Ovary (tissue), 7 donors: ENCODE measurements at regions not wholly inside any gene's neighbourhood (a gene's known extent, or its start where the extent isn't known, plus 50 kb on each side); places are given as distances from the start of the nearest gene placed in this dataset.

Experiments
- DNase-seq, 5 donors: peaks; one replicate each; pipeline ENCODE4 v3.0.0-alpha.2; 2019 to 2020
- H3K27ac ChIP-seq, 2 donors: fragments of 200-600 bp; one replicate each; pipeline versions ENCODE4 v1.5.1 to v1.8.0; 2019 to 2022
- H3K27me3 ChIP-seq: fragments of 200-600 bp; one replicate; pipeline ENCODE4 v1.8.0; 2022
- H3K36me3 ChIP-seq: fragments of 200-600 bp; sonication (generic); one replicate; pipeline ENCODE4 v1.5.1; 2019
- H3K4me1 ChIP-seq: one replicate; pipeline ENCODE4 v1.8.1; 2013; ENCODE audit warnings: mild to moderate bottlenecking, moderate library complexity; ENCODE audit not compliant: insufficient read depth
- H3K4me3 ChIP-seq: fragments of 200-600 bp; sonication (generic); one replicate; pipeline ENCODE4 v1.5.1; 2017
- H3K9me3 ChIP-seq, 2 donors: fragments of 200-600 bp in 1 of 2; sonication (generic) in 1 of 2; one replicate each; pipeline versions ENCODE4 v1.5.1 to v1.8.1; 2013 to 2019; ENCODE audit warnings: mild to moderate bottlenecking in 1 of 2, moderate library complexity in 1 of 2
- CTCF ChIP-seq, 3 donors: fragments of 450-650 bp in 2 of 3; fragments of 200-600 bp in 1 of 3; IDR thresholded peaks; one replicate each; pipeline versions ENCODE4 v1.5.1 to v1.8.0; 2016 to 2022; ENCODE audit warnings: antibody characterized with exemption in 3 of 3, mild to moderate bottlenecking in 1 of 3
- EP300 ChIP-seq: sonication (generic); formaldehyde crosslinking; IDR thresholded peaks from one replicate; pipeline ENCODE4 v1.6.1; 2017; ENCODE audit warnings: antibody characterized with exemption
- POLR2A ChIP-seq: fragments of 450-650 bp; IDR thresholded peaks from one replicate; pipeline ENCODE4 v1.6.1; 2017; ENCODE audit warnings: antibody characterized with exemption, mild to moderate bottlenecking, moderate library complexity
- WGBS, 3 donors: extraction: QIAGEN DNeasy Blood & Tissue Kit in 1 of 3; methylation state at CpG; one replicate each; pipeline versions ENCODE4 v1.1.5 to v1.1.7; 2013 to 2017; 5-methylcytosine and 5-hydroxymethylcytosine counted together
- intact Hi-C, 4 donors: fragments of 100-400 bp; cut with DNase I; formaldehyde crosslinking; loops; one replicate each; pipeline versions ENCODE4 v1.11.0 to v1.15.1; 2022 to 2023
- donor health status: DM: no; HTN: no; CAD: no; lungs with moderate emphysema.
- donor health status: DM: no; HTN: no; CAD: no.
- donor health status: Bipolar disorder and iron deficiency.
- donor health status: DM: no; HTN: no; CAD: no.
- donor health status: DM: yes; HTN: yes; CAD: no.

GRCh38 chr6:80440496-80441115, 334.1 kb downstream of the BCKDHB start:
- Histone ChIP-seq H3K9me3 (no peaks in the 10 kb centered on the region), H3K4me3 (no peak overlapping the region), H3K27me3 (no peaks in the 10 kb centered on the region), H3K36me3 (no peaks in the 10 kb centered on the region), H3K4me1 (no peaks in the 10 kb centered on the region), H3K27ac (no peak overlapping the region)
- TF ChIP-seq EP300 (no peak), POLR2A (no peak), CTCF (IDR thresholded peaks at IDR 0.05) (no peak)
- DNase-seq: no peak
- 72 to 79% (median 73%) methylated on average over 6 of the region's 6 CpGs for WGBS, 3 donors
- intact Hi-C loops: no loop called here

DNA sequence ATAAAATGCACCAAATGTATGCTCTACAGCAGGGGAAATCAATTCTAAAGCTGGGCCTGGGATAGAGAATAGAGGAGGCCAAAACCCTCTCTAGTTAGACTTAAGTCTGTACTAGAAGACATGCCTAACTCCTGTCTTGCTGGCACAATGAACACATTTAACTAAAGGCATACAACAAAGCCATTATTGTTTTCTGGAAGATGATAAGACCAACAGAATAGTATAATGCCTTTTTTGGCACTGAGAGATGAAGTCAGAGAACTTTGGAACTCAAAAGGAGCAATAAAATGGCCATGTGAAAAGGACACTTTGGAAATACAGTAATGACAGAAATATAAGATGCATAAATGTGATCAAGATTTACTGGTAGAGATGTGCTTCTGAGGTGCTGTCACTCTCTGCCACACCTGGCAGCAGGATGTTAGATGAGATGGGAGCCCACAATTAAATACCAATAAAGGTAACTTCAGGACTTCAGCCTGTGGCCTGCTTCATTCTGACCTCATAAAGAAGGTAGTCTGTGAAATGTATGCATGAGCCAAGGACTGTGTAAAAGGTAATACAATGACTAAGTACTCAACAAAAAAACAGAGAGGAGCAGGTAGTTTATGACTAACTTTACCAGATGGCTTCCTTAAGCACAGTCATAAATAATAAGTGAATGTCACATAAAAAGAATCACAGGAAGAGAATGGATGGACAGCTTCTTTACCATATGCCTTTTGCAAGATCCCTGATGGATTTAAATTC, 333.4 kb downstream of the BCKDHB start:
- intact Hi-C loops: no loop called here
- no peaks in the 10 kb centered on the region for H3K4me1 ChIP-seq
- no peak for DNase-seq
- H3K9me3 ChIP-seq: no peaks in the 10 kb centered on the region
- no peak for TF ChIP-seq EP300
- no peak for TF ChIP-seq CTCF (IDR thresholded peaks at IDR 0.05)
- no peak for TF ChIP-seq POLR2A
- no peaks in the 10 kb centered on the region for H3K36me3 ChIP-seq
- no peak overlapping the region for H3K4me3 ChIP-seq
- H3K27ac ChIP-seq: no peak overlapping the region
- H3K27me3 ChIP-seq: no peaks in the 10 kb centered on the region

DNA sequence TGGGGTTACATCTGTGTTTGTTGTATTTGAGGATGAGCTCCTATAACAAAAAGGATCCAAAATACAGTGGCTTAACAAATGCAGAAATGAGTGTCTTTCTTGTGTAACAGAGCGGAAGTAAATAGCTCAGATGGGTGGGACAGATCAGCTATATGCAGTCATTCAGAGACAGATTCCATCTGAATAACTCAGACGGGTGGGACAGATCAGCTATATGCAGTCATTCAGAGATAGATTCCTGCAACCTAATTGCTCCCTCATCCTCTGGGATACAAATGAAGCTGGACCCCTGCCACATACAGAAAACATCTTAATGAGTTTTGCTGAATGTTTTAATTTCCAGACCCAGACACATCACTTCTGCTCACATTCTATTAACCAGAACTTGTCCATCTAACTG, 332.3 kb downstream of the BCKDHB start:
- 78 to 89% (median 78%) methylated on average over 2 of the region's 2 CpGs for WGBS, 3 donors
- no peak for TF ChIP-seq CTCF (IDR thresholded peaks at IDR 0.05)
- TF ChIP-seq EP300: no peak
- no peak for TF ChIP-seq POLR2A
- Histone ChIP-seq H3K9me3 (no peaks in the 10 kb centered on the region), H3K27me3 (no peaks in the 10 kb centered on the region), H3K27ac (no peak overlapping the region), H3K4me1 (no peaks in the 10 kb centered on the region), H3K36me3 (no peaks in the 10 kb centered on the region), H3K4me3 (no peak overlapping the region)
- DNase-seq: no peak
- intact Hi-C loops: no loop called here

GRCh38 chr6:80437801-80438200, 331.3 kb downstream of the BCKDHB start:
- WGBS, 3 donors: 78 to 90% (median 90%) methylated on average over 5 of the region's 5 CpGs
- DNase-seq: no peak
- TF ChIP-seq EP300 (no peak), CTCF (IDR thresholded peaks at IDR 0.05) (no peak)
- no peak overlapping the region for H3K27ac ChIP-seq
- intact Hi-C loops: no loop called here
- no peaks in the 10 kb centered on the region for H3K9me3 ChIP-seq
- H3K4me3 ChIP-seq: no peak overlapping the region
- H3K36me3 ChIP-seq: no peaks in the 10 kb centered on the region
- H3K27me3 ChIP-seq: no peaks in the 10 kb centered on the region
- no peaks in the 10 kb centered on the region for H3K4me1 ChIP-seq
